ENCODE measurements at regions not wholly inside any gene's neighbourhood (a gene's known extent, or its start where the extent isn't known, plus 50 kb on each side); places are given as distances from the start of the nearest gene placed in this dataset.

- no peak for DNase-seq (ENCODE audit: low read depth in 2 of 2)
- H3K4me2 ChIP-seq (ENCODE audit: extremely low read depth, insufficient read depth, low read length): no peak overlapping the region
- H2AFZ ChIP-seq (ENCODE audit: low read length): no peak overlapping the region
- H3K79me2 ChIP-seq (ENCODE audit: control insufficient read depth, insufficient read depth, low read length): no peaks in the 10 kb centered on the region
- no peak for TF ChIP-seq EZH2 (IDR thresholded peaks at IDR 0.05; ENCODE audit: low read length, missing control alignments)
- no peak for TF ChIP-seq CTCF (conservative IDR thresholded peaks at IDR 0.05 in 1 of 2, IDR thresholded peaks at IDR 0.05 in 1 of 2; ENCODE audit: low read depth in 1 of 2, low read length in 2 of 2)
- no peaks in the 10 kb centered on the region for H3K27me3 ChIP-seq (ENCODE audit: control insufficient read depth, insufficient read depth, low read length)
- H3K4me3 ChIP-seq (replicated peaks in 1 of 4; ENCODE audit: control extremely low read depth in 1 of 4, insufficient read depth in 1 of 4, low read depth in 3 of 4, low read length in 4 of 4): no peak overlapping the region
- H3K36me3 ChIP-seq (ENCODE audit: control insufficient read depth, insufficient read depth, low read length): no peaks in the 10 kb centered on the region
- no peak overlapping the region for H3K27ac ChIP-seq (ENCODE audit: insufficient read depth, low read length)
- H3K9ac ChIP-seq (ENCODE audit: insufficient read depth, low read length): no peak overlapping the region
- H3K9me3 ChIP-seq (ENCODE audit: control insufficient read depth, insufficient read depth, low read depth, low read length): no peaks in the 10 kb centered on the region
- no peaks in the 10 kb centered on the region for H3K4me1 ChIP-seq (ENCODE audit: control insufficient read depth, extremely low read depth, insufficient read depth, low read length)
- no peaks in the 10 kb centered on the region for H4K20me1 ChIP-seq (ENCODE audit: control insufficient read depth, extremely low read depth, insufficient read depth, low read length)
Measured at GRCh38 chr18:35804377-35804776, 168.1 kb upstream of the RMP24 start.

- Histone ChIP-seq H3K9me3 (ENCODE audit: control insufficient read depth, insufficient read depth, low read depth, low read length) (no peaks in the 10 kb centered on the region), H4K20me1 (ENCODE audit: control insufficient read depth, extremely low read depth, insufficient read depth, low read length) (no peaks in the 10 kb centered on the region), H3K36me3 (ENCODE audit: control insufficient read depth, insufficient read depth, low read length) (no peaks in the 10 kb centered on the region), H3K4me3 (replicated peaks in 1 of 4; ENCODE audit: control extremely low read depth in 1 of 4, insufficient read depth in 1 of 4, low read depth in 3 of 4, low read length in 4 of 4) (no peak overlapping the region), H3K79me2 (ENCODE audit: control insufficient read depth, insufficient read depth, low read length) (no peaks in the 10 kb centered on the region), H3K4me1 (ENCODE audit: control insufficient read depth, extremely low read depth, insufficient read depth, low read length) (no peaks in the 10 kb centered on the region), H3K9ac (ENCODE audit: insufficient read depth, low read length) (no peak overlapping the region), H3K27me3 (ENCODE audit: control insufficient read depth, insufficient read depth, low read length) (no peaks in the 10 kb centered on the region), H2AFZ (ENCODE audit: low read length) (no peak overlapping the region), H3K27ac (ENCODE audit: insufficient read depth, low read length) (no peak overlapping the region), H3K4me2 (ENCODE audit: extremely low read depth, insufficient read depth, low read length) (no peak overlapping the region)
- TF ChIP-seq CTCF (conservative IDR thresholded peaks at IDR 0.05 in 1 of 2, IDR thresholded peaks at IDR 0.05 in 1 of 2; ENCODE audit: low read depth in 1 of 2, low read length in 2 of 2) (no peak), EZH2 (IDR thresholded peaks at IDR 0.05; ENCODE audit: low read length, missing control alignments) (no peak)
- no peak for DNase-seq (ENCODE audit: low read depth in 2 of 2)
Measured at GRCh38 chr18:35807811-35808335, 164.6 kb upstream of the RMP24 start.

GRCh38 chr18:35808796-35809195 lies 163.7 kb upstream of the RMP24 start:
- Histone ChIP-seq H4K20me1 (ENCODE audit: control insufficient read depth, extremely low read depth, insufficient read depth, low read length) (no peaks in the 10 kb centered on the region), H2AFZ (ENCODE audit: low read length) (no peak overlapping the region), H3K4me1 (ENCODE audit: control insufficient read depth, extremely low read depth, insufficient read depth, low read length) (no peaks in the 10 kb centered on the region), H3K27ac (ENCODE audit: insufficient read depth, low read length) (no peak overlapping the region), H3K36me3 (ENCODE audit: control insufficient read depth, insufficient read depth, low read length) (no peaks in the 10 kb centered on the region), H3K79me2 (ENCODE audit: control insufficient read depth, insufficient read depth, low read length) (no peaks in the 10 kb centered on the region), H3K9me3 (ENCODE audit: control insufficient read depth, insufficient read depth, low read depth, low read length) (no peaks in the 10 kb centered on the region), H3K4me2 (ENCODE audit: extremely low read depth, insufficient read depth, low read length) (no peak overlapping the region), H3K4me3 (replicated peaks in 1 of 4; ENCODE audit: control extremely low read depth in 1 of 4, insufficient read depth in 1 of 4, low read depth in 3 of 4, low read length in 4 of 4) (no peak overlapping the region), H3K9ac (ENCODE audit: insufficient read depth, low read length) (no peak overlapping the region), H3K27me3 (ENCODE audit: control insufficient read depth, insufficient read depth, low read length) (no peaks in the 10 kb centered on the region)
- TF ChIP-seq EZH2 (IDR thresholded peaks at IDR 0.05; ENCODE audit: low read length, missing control alignments): no peak
- TF ChIP-seq CTCF (conservative IDR thresholded peaks at IDR 0.05 in 1 of 2, IDR thresholded peaks at IDR 0.05 in 1 of 2; ENCODE audit: low read depth in 1 of 2, low read length in 2 of 2): no peak
- DNase-seq (ENCODE audit: low read depth in 2 of 2): no peak
